RWPE2 (cell line): ENCODE measurements at regions not wholly inside any gene's neighbourhood (a gene's known extent, or its start where the extent isn't known, plus 50 kb on each side); places are given as distances from the start of the nearest gene placed in this dataset.

Source experiments
- ATAC-seq: fragments of 200-7000 bp; cut with Tn5 transposase; 3 replicates; pipeline ENCODE4 v1.9.1; 2021; ENCODE audit warnings: low read depth
- DNase-seq: peaks from one replicate; pipeline ENCODE4 v3.0.0-alpha.2; 2020; ENCODE audit warnings: low spot score
- H3K27ac ChIP-seq: fragments of 450-650 bp; 2 replicates; pipeline ENCODE4 v1.5.1; 2017; ENCODE audit warnings: mild to moderate bottlenecking; ENCODE audit not compliant: poor library complexity, severe bottlenecking
- H3K27me3 ChIP-seq: fragments of 250-450 bp; sonication (Bioruptor Pico); 2 replicates; pipeline ENCODE4 v1.5.1; 2021; ENCODE audit warnings: mild to moderate bottlenecking, moderate library complexity; ENCODE audit not compliant: insufficient read depth, poor library complexity, severe bottlenecking
- H3K36me3 ChIP-seq: fragments of 250-450 bp; sonication (Bioruptor Pico); 2 replicates; pipeline ENCODE4 v1.5.1; 2020; ENCODE audit warnings: low read depth, mild to moderate bottlenecking, moderate library complexity
- H3K4me1 ChIP-seq: fragments of 250-450 bp; sonication (Bioruptor Pico); 2 replicates; pipeline ENCODE4 v1.5.1; 2021; ENCODE audit warnings: mild to moderate bottlenecking, moderate library complexity; ENCODE audit not compliant: insufficient read depth, poor library complexity, severe bottlenecking
- H3K4me3 ChIP-seq: fragments of 250-450 bp; sonication (Bioruptor Pico); 2 replicates; pipeline ENCODE4 v1.5.1; 2021; ENCODE audit warnings: mild to moderate bottlenecking, moderate library complexity; ENCODE audit not compliant: severe bottlenecking
- H3K9me3 ChIP-seq: fragments of 250-450 bp; sonication (Bioruptor Pico); 2 replicates; pipeline ENCODE4 v1.5.1; 2021; ENCODE audit warnings: mild to moderate bottlenecking, moderate library complexity; ENCODE audit not compliant: severe bottlenecking
- TF ChIP-seq, protein P1 (sequence below): fragments of 450-650 bp; IDR thresholded peaks from one replicate; pipeline ENCODE4 v1.5.1; 2017; ENCODE audit warnings: mild to moderate bottlenecking, moderate library complexity; ENCODE audit not compliant: poor library complexity, severe bottlenecking

DNA sequence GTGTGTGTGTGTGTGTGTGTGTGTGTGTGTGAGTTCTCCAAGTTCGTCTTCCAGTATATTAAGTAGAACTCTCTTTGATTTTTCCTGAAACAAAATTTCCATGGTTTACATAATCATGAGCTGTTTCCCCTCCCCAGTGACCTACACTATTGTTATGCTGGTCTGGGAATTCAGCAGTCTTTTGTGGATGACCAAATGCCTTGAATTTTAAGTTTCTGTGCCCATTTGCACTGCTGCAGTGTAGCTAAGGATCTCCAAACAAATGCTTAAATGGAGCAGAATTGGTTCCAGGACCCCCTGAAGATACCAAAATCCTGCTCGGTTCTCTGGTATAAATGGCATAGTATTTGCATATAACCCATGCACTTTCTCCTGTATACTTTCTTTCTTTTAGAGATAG is 77.2 kb upstream of the SLC34A2 start:
- DNase-seq = no peak
- no peak overlapping the region for H3K4me3 ChIP-seq
- no peaks in the 10 kb centered on the region for H3K4me1 ChIP-seq
- H3K9me3 ChIP-seq = no peaks in the 10 kb centered on the region
- no peak overlapping the region for H3K27ac ChIP-seq
- TF ChIP-seq, protein P1, sequence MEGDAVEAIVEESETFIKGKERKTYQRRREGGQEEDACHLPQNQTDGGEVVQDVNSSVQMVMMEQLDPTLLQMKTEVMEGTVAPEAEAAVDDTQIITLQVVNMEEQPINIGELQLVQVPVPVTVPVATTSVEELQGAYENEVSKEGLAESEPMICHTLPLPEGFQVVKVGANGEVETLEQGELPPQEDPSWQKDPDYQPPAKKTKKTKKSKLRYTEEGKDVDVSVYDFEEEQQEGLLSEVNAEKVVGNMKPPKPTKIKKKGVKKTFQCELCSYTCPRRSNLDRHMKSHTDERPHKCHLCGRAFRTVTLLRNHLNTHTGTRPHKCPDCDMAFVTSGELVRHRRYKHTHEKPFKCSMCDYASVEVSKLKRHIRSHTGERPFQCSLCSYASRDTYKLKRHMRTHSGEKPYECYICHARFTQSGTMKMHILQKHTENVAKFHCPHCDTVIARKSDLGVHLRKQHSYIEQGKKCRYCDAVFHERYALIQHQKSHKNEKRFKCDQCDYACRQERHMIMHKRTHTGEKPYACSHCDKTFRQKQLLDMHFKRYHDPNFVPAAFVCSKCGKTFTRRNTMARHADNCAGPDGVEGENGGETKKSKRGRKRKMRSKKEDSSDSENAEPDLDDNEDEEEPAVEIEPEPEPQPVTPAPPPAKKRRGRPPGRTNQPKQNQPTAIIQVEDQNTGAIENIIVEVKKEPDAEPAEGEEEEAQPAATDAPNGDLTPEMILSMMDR = no peak
- no peak for ATAC-seq
- H3K27me3 ChIP-seq = no peaks in the 10 kb centered on the region
- H3K36me3 ChIP-seq = no peaks in the 10 kb centered on the region

- no peaks in the 10 kb centered on the region for H3K36me3 ChIP-seq
- no peak overlapping the region for H3K27ac ChIP-seq
- H3K4me3 ChIP-seq = no peak overlapping the region
- H3K9me3 ChIP-seq = no peaks in the 10 kb centered on the region
- TF ChIP-seq, protein P1 = no peak
- no peaks in the 10 kb centered on the region for H3K4me1 ChIP-seq
- no peaks in the 10 kb centered on the region for H3K27me3 ChIP-seq
- DNase-seq (no peak), ATAC-seq (no peak)
Measured at GRCh38 chr4:25580633-25581467, 74.8 kb upstream of the SLC34A2 start.

DNA sequence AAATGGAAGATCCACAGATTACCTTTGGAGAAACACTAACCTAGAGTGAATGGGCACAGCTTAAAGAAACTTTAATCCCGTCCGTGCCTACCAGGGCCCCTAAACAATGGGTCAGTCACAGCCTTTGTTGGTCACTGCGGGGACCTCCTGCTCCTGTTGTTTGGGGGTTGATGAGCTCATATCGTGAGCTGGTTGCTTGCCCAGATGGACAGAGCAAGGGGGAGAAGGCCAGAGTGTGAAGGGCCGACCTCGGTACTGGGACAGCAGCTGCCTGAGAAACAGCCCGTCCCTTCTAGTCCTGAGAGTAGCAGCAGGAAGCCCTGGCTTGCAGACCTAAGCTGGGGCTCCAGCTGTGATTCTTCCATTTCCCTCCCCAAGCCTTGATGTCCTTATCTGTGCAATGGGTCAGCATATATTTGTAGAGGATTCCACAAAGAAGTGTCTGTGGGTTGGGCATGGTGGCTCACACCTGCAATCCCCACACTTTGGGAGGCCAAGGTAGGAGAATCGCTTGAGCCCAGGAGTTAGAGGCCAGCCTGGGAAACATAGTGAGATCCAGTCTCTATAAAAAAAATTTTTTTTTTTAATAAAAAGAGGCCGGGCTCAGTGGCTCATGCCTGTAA is 69.6 kb upstream of the SLC34A2 start:
- no peaks in the 10 kb centered on the region for H3K36me3 ChIP-seq
- H3K27me3 ChIP-seq = no peaks in the 10 kb centered on the region
- ATAC-seq (no peak), DNase-seq (no peak)
- no peaks in the 10 kb centered on the region for H3K4me1 ChIP-seq
- H3K9me3 ChIP-seq = no peaks in the 10 kb centered on the region
- H3K27ac ChIP-seq = no peak overlapping the region
- TF ChIP-seq, protein P1 = no peak
- H3K4me3 ChIP-seq = no peak overlapping the region

DNA sequence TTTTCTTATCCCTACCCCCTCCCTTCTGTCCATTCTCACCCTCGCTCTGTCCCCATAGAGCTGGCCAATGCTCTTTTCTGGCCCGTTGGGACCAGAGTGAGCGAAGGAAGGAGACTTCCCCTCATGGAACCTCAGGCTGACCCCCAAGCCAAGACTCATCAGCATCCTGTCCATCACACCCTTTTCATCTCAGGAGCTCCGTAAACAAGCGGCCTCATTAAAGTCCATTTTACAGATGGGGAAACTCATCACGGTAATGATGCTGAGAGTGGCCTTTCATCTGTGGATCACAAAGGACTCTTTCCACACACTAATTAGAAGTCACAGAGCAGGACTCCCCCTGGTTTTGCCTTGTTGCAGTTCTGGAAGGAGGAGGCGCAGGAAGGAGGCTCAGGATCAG is 67.4 kb upstream of the SLC34A2 start:
- H3K36me3 ChIP-seq = no peaks in the 10 kb centered on the region
- DNase-seq (no peak), ATAC-seq (no peak)
- H3K27me3 ChIP-seq = no peaks in the 10 kb centered on the region
- no peaks in the 10 kb centered on the region for H3K4me1 ChIP-seq
- H3K4me3 ChIP-seq = no peak overlapping the region
- H3K9me3 ChIP-seq = no peaks in the 10 kb centered on the region
- TF ChIP-seq, protein P1 = no peak
- H3K27ac ChIP-seq = no peak overlapping the region

DNA sequence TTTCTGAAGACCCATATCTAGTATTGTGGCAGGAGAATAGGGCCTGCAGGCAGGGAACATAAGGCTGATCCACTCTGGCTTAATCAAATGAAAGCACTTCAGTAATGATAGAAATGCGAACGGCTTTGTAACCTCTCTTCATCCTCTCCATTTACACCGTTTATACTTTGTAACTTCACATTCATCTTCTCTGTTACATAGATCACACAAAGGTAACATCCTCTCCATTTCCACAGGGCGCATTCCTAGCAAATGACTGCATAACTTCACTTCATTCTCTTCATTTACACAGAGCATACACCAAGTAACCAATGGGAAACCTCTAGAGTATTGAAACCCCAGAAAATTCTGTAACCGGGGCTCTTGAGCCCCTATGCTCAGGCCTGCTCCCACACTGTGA is 65.5 kb upstream of the SLC34A2 start:
- DNase-seq = no peak

More for the DNA sequence above, 65.5 kb upstream of the SLC34A2 start:
- TF ChIP-seq, protein P1 = no peak
- H3K4me3 ChIP-seq = no peak overlapping the region
- no peaks in the 10 kb centered on the region for H3K9me3 ChIP-seq
- H3K36me3 ChIP-seq = no peaks in the 10 kb centered on the region
- H3K4me1 ChIP-seq = no peaks in the 10 kb centered on the region
- no peak overlapping the region for H3K27ac ChIP-seq
- no peak for ATAC-seq
- H3K27me3 ChIP-seq = no peaks in the 10 kb centered on the region
